HEK293 (cell line): ENCODE measurements at regions not wholly inside any gene's neighbourhood (a gene's known extent, or its start where the extent isn't known, plus 50 kb on each side); places are given as distances from the start of the nearest gene placed in this dataset.

Experiments used
- CTCF ChIA-PET: fragments of 350-600 bp; formaldehyde crosslinking; extraction: SDS; loops from one replicate; lab custom pipeline; 2021; ENCODE audit warnings: antibody characterized with exemption; lab: Yijun Ruan, JAX
- POLR2A ChIA-PET: fragments of 300-600 bp; formaldehyde crosslinking; extraction: SDS; loops from one replicate; lab custom pipeline; 2020; ENCODE audit warnings: antibody characterized with exemption, inconsistent platforms; lab: Yijun Ruan, JAX
- H3K27ac ChIP-seq: fragments of 200-500 bp; sonication (Bioruptor generic); 2 replicates; pipeline ENCODE4 v1.5.1; 2014; ENCODE audit warnings: low read depth, low read length, control low read depth, inconsistent platforms; ENCODE audit errors: extremely low read depth
- H3K36me3 ChIP-seq, 2 experiments: fragments of 200-500 bp in 1 of 2; sonication (Bioruptor generic) in 1 of 2; 1 replicate in 1 of 2; 2 replicates in 1 of 2; pipeline ENCODE4 v1.5.1; 2014 to 2017; ENCODE audit warnings: inconsistent platforms in 2 of 2, low read length in 2 of 2; ENCODE audit not compliant: control insufficient read depth in 2 of 2, insufficient read depth in 1 of 2
- H3K4me1 ChIP-seq: fragments of 200-500 bp; sonication (Bioruptor generic); 2 replicates; pipeline ENCODE4 v1.5.1; 2014; ENCODE audit warnings: mild to moderate bottlenecking, low read length, inconsistent platforms; ENCODE audit not compliant: control insufficient read depth, insufficient read depth
- H3K4me3 ChIP-seq: 2 replicates; pipeline ENCODE4 v1.5.1; 2011; ENCODE audit warnings: low read depth, mild to moderate bottlenecking, control low read depth, low read length, moderate library complexity
- H3K9me3 ChIP-seq: fragments of 200-500 bp; sonication (Bioruptor generic); 2 replicates; pipeline ENCODE4 v1.5.1; 2014; ENCODE audit warnings: low read depth, low read length, inconsistent platforms; ENCODE audit not compliant: control insufficient read depth, insufficient read depth
- EGR2 ChIP-seq: fragments of 450-650 bp; formaldehyde crosslinking; IDR thresholded peaks from 2 replicates; pipeline ENCODE4 v1.5.1; 2016; ENCODE audit warnings: low read depth, missing biosample characterization, missing genetic modification characterization
- HOXA7 ChIP-seq: sonication (generic); formaldehyde crosslinking; IDR thresholded peaks from 2 replicates; pipeline ENCODE4 v1.8.1; 2022; ENCODE audit warnings: missing genetic modification reagents, borderline replicate concordance
- HOXC10 ChIP-seq: sonication (generic); formaldehyde crosslinking; IDR thresholded peaks from 2 replicates; pipeline ENCODE4 v1.8.1; 2023; ENCODE audit warnings: mild to moderate bottlenecking, missing genetic modification reagents
- KLF1 ChIP-seq: fragments of 450-650 bp; formaldehyde crosslinking; IDR thresholded peaks from 2 replicates; pipeline ENCODE4 v1.5.1; 2016; ENCODE audit warnings: missing biosample characterization, missing genetic modification characterization
- KLF8 ChIP-seq: fragments of 450-650 bp; formaldehyde crosslinking; IDR thresholded peaks from 2 replicates; pipeline ENCODE4 v1.5.1; 2016; ENCODE audit warnings: missing biosample characterization, missing genetic modification characterization
- MYNN ChIP-seq: fragments of 450-650 bp; formaldehyde crosslinking; IDR thresholded peaks from 2 replicates; pipeline ENCODE4 v1.5.1; 2016; ENCODE audit warnings: missing biosample characterization, missing genetic modification characterization, borderline replicate concordance
- PRDM2 ChIP-seq: fragments of 450-650 bp; formaldehyde crosslinking; IDR thresholded peaks from 2 replicates; pipeline ENCODE4 v1.5.1; 2016; ENCODE audit warnings: missing biosample characterization, missing genetic modification characterization, borderline replicate concordance
- ZBTB1 ChIP-seq: fragments of 450-650 bp; formaldehyde crosslinking; IDR thresholded peaks from 2 replicates; pipeline ENCODE4 v1.5.1; 2016; ENCODE audit warnings: missing biosample characterization, missing genetic modification characterization
- ZBTB44 ChIP-seq: fragments of 450-650 bp; IDR thresholded peaks from 2 replicates; pipeline ENCODE4 v1.5.1; 2018; ENCODE audit warnings: missing biosample characterization, mild to moderate bottlenecking, missing genetic modification characterization
- ZEB2 ChIP-seq: fragments of 450-650 bp; formaldehyde crosslinking; IDR thresholded peaks from 2 replicates; pipeline ENCODE4 v1.5.1; 2016; ENCODE audit warnings: missing biosample characterization, missing genetic modification characterization
- ZFHX2 ChIP-seq: fragments of 450-650 bp; formaldehyde crosslinking; conservative IDR thresholded peaks from 2 replicates; pipeline ENCODE4 v1.5.1; 2016; ENCODE audit warnings: missing biosample characterization, missing genetic modification characterization
- ZIC2 ChIP-seq: fragments of 450-650 bp; formaldehyde crosslinking; IDR thresholded peaks from 2 replicates; pipeline ENCODE4 v1.5.1; 2016; ENCODE audit warnings: missing biosample characterization, missing genetic modification characterization
- ZNF169 ChIP-seq: fragments of 450-650 bp; formaldehyde crosslinking; IDR thresholded peaks from 2 replicates; pipeline ENCODE4 v1.5.1; 2016; ENCODE audit warnings: missing biosample characterization, missing genetic modification characterization
- ZNF202 ChIP-seq: fragments of 450-650 bp; formaldehyde crosslinking; IDR thresholded peaks from 2 replicates; pipeline ENCODE4 v1.5.1; 2016; ENCODE audit warnings: missing biosample characterization, missing genetic modification characterization, borderline replicate concordance
- ZNF214 ChIP-seq: fragments of 450-650 bp; formaldehyde crosslinking; IDR thresholded peaks from 2 replicates; pipeline ENCODE4 v1.5.1; 2017; ENCODE audit warnings: missing biosample characterization, mild to moderate bottlenecking, missing genetic modification characterization, borderline replicate concordance
- ZNF24 ChIP-seq: fragments of 450-650 bp; formaldehyde crosslinking; IDR thresholded peaks from 2 replicates; pipeline ENCODE4 v1.5.1; 2016; ENCODE audit warnings: missing biosample characterization, missing genetic modification characterization
- ZNF404 ChIP-seq: fragments of 450-650 bp; formaldehyde crosslinking; IDR thresholded peaks from 2 replicates; pipeline ENCODE4 v1.5.1; 2017; ENCODE audit warnings: missing biosample characterization, missing genetic modification characterization
- ZNF416 ChIP-seq: fragments of 450-650 bp; formaldehyde crosslinking; IDR thresholded peaks from 2 replicates; pipeline ENCODE4 v1.5.1; 2016; ENCODE audit warnings: missing biosample characterization, missing genetic modification characterization
- ZNF561 ChIP-seq: fragments of 450-650 bp; IDR thresholded peaks from 2 replicates; pipeline ENCODE4 v1.5.1; 2018; ENCODE audit warnings: missing biosample characterization, missing genetic modification characterization, borderline replicate concordance
- ZNF621 ChIP-seq: fragments of 450-650 bp; formaldehyde crosslinking; IDR thresholded peaks from 2 replicates; pipeline ENCODE4 v1.5.1; 2017; ENCODE audit warnings: missing biosample characterization, missing genetic modification characterization
- ZNF777 ChIP-seq: fragments of 450-650 bp; formaldehyde crosslinking; IDR thresholded peaks from 2 replicates; pipeline ENCODE4 v1.5.1; 2017; ENCODE audit warnings: missing biosample characterization, missing genetic modification characterization, borderline replicate concordance
- ZSCAN16 ChIP-seq: fragments of 450-650 bp; formaldehyde crosslinking; IDR thresholded peaks from 2 replicates; pipeline ENCODE4 v1.5.1; 2016; ENCODE audit warnings: missing biosample characterization, missing genetic modification characterization
- ZSCAN23 ChIP-seq: fragments of 450-650 bp; formaldehyde crosslinking; IDR thresholded peaks from 2 replicates; pipeline ENCODE4 v1.5.1; 2016; ENCODE audit warnings: missing biosample characterization, missing genetic modification characterization
- TF ChIP-seq, protein P1 (sequence below): fragments of 450-650 bp; formaldehyde crosslinking; IDR thresholded peaks from 2 replicates; pipeline ENCODE4 v1.5.1; 2016; ENCODE audit warnings: missing biosample characterization, missing genetic modification characterization

- TF ChIP-seq ZNF621 (tag by site-specific recombination) (no peak), EGR2 (tag by site-specific recombination) (no peak)
These were observed 1594.0 kb upstream of the GOT2 start (continued) for GRCh38 chr16:60328152-60328551.

GRCh38 chr16:60318486-60318885 lies 1584.4 kb upstream of the GOT2 start:
- Histone ChIP-seq H3K4me3 (no peak overlapping the region), H3K36me3 (no peaks in the 10 kb centered on the region), H3K9me3 (no peaks in the 10 kb centered on the region), H3K27ac (no peak overlapping the region), H3K4me1 (no peaks in the 10 kb centered on the region)
- POLR2A ChIA-PET = no interaction called here
- TF ChIP-seq HOXC10 (CRISPR knock-in tag) (no peak), ZNF416 (tag by site-specific recombination) (no peak), ZSCAN16 (tag by site-specific recombination) (no peak), MYNN (tag by site-specific recombination) (no peak)
- CTCF ChIA-PET = no interaction called here

- POLR2A ChIA-PET = no interaction called here
- CTCF ChIA-PET = no interaction called here
- H3K4me3 ChIP-seq = no peak overlapping the region
These were observed 1576.8 kb upstream of the GOT2 start for GRCh38 chr16:60310846-60311445.

DNA sequence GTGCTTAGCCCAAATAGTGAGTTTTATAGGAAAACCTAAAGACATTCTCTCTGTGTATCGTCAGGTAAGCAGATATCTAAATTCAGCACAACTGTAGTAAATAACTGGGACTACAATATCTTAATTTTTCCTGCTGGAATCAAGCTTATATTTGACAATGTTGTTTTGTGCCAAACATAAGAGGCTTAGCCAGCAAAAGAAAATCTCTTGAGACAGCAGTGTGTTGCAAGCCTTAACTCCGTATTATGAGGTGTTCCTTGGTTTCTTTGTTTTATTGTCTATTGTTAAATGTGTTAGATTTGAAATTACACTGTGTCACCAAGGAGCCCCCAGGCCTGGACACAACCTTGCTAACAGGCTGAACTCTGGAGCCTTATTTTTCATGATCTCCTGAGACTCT lies 1570.6 kb upstream of the GOT2 start:
- CTCF ChIA-PET = no interaction called here
- TF ChIP-seq ZFHX2 (tag by site-specific recombination) (no peak), ZSCAN23 (tag by site-specific recombination) (no peak), PRDM2 (no peak)
- TF ChIP-seq, all 188 proteins: peak for 0
- H3K4me1 ChIP-seq = no peaks in the 10 kb centered on the region
- no peak overlapping the region for H3K27ac ChIP-seq
- no peak overlapping the region for H3K4me3 ChIP-seq
- H3K36me3 ChIP-seq = no peaks in the 10 kb centered on the region
- POLR2A ChIA-PET = no interaction called here
- no peaks in the 10 kb centered on the region for H3K9me3 ChIP-seq

More at GRCh38 chr16:60310846-60311445, 1576.8 kb upstream of the GOT2 start:
- H3K4me1 ChIP-seq = no peaks in the 10 kb centered on the region
- TF ChIP-seq KLF1 (tag by site-specific recombination) = no peak
- no peak for TF ChIP-seq ZNF169
- no peak for TF ChIP-seq ZNF561 (tag by site-specific recombination)
- no peak for TF ChIP-seq KLF8 (tag by site-specific recombination)
- no peak for TF ChIP-seq ZNF404
- TF ChIP-seq ZEB2 (tag by site-specific recombination) = no peak
- TF ChIP-seq ZBTB1 (tag by site-specific recombination) = no peak
- TF ChIP-seq ZNF202 (tag by site-specific recombination) = no peak
- TF ChIP-seq, protein P1, sequence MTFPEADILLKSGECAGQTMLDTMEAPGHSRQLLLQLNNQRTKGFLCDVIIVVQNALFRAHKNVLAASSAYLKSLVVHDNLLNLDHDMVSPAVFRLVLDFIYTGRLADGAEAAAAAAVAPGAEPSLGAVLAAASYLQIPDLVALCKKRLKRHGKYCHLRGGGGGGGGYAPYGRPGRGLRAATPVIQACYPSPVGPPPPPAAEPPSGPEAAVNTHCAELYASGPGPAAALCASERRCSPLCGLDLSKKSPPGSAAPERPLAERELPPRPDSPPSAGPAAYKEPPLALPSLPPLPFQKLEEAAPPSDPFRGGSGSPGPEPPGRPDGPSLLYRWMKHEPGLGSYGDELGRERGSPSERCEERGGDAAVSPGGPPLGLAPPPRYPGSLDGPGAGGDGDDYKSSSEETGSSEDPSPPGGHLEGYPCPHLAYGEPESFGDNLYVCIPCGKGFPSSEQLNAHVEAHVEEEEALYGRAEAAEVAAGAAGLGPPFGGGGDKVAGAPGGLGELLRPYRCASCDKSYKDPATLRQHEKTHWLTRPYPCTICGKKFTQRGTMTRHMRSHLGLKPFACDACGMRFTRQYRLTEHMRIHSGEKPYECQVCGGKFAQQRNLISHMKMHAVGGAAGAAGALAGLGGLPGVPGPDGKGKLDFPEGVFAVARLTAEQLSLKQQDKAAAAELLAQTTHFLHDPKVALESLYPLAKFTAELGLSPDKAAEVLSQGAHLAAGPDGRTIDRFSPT (tag by site-specific recombination) = no peak
- no peak for TF ChIP-seq ZNF777 (tag by site-specific recombination)
- no peak for TF ChIP-seq ZBTB44 (tag by site-specific recombination)
- no peak for TF ChIP-seq ZNF24
- no peak for TF ChIP-seq ZNF214
- TF ChIP-seq HOXA7 = no peak
- TF ChIP-seq ZIC2 (tag by site-specific recombination) = no peak
- TF ChIP-seq, all 188 proteins: peak for 0
- H3K9me3 ChIP-seq = no peaks in the 10 kb centered on the region
- H3K36me3 ChIP-seq = no peaks in the 10 kb centered on the region
- no peak overlapping the region for H3K27ac ChIP-seq
